Thyroid gland (tissue), 4 donors: ENCODE measurements at regions not wholly inside any gene's neighbourhood (a gene's known extent, or its start where the extent isn't known, plus 50 kb on each side); places are given as distances from the start of the nearest gene placed in this dataset.

Experiments used
- CTCF ChIP-seq, 6 experiments: fragments of 200-600 bp in 3 of 6; fragments of 450-650 bp in 3 of 6; sonication (generic) in 3 of 6; IDR thresholded peaks; one replicate each; pipeline ENCODE4 v1.5.1; 2016 to 2019; ENCODE audit warnings: antibody characterized with exemption in 6 of 6, mild to moderate bottlenecking in 2 of 6, inconsistent platforms in 1 of 6, moderate library complexity in 1 of 6
- POLR2A ChIP-seq, 2 donors: fragments of 450-650 bp; IDR thresholded peaks; one replicate each; pipeline ENCODE4 v1.6.1; 2017; ENCODE audit warnings: antibody characterized with exemption in 2 of 2, mild to moderate bottlenecking in 2 of 2, moderate library complexity in 1 of 2

DNA sequence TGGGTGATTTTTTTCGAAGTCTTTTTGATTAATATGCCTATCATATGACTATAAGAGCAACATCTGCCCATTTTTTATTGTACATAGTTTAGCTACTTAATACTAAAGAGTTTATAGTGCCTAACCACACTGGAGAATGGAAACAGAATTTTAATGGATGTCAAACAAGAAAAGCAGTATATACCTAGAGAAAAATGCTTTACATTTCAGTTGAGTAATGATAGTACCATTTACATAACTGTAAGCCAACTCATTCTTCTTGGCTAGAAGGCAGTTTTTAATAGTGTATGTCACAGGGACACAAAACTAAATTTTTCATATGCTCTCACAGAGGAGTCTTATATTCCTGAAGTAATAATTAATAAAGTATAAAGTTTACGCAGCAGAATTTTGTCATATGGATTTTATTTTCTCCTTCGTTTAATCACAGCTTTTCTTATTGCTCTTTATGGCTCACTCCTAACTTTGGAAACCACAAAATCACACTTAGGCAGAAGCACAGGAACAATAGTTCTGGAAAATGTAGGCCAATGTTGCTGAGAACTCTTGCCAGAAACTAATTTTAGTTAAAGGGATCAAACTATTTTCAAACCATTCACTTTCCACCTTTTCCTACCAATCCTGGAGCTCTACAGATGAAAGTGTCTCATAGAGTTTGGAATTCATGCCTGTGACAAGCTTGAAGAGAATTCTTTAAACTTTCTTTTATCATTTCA is 243.6 kb downstream of the ZIC1 start:
- TF ChIP-seq CTCF (IDR thresholded peaks at IDR 0.05) (no peak), POLR2A (IDR thresholded peaks at IDR 0.05) (no peak)
